ENCODE measurements at regions not wholly inside any gene's neighbourhood (a gene's known extent, or its start where the extent isn't known, plus 50 kb on each side); places are given as distances from the start of the nearest gene placed in this dataset.

DNA sequence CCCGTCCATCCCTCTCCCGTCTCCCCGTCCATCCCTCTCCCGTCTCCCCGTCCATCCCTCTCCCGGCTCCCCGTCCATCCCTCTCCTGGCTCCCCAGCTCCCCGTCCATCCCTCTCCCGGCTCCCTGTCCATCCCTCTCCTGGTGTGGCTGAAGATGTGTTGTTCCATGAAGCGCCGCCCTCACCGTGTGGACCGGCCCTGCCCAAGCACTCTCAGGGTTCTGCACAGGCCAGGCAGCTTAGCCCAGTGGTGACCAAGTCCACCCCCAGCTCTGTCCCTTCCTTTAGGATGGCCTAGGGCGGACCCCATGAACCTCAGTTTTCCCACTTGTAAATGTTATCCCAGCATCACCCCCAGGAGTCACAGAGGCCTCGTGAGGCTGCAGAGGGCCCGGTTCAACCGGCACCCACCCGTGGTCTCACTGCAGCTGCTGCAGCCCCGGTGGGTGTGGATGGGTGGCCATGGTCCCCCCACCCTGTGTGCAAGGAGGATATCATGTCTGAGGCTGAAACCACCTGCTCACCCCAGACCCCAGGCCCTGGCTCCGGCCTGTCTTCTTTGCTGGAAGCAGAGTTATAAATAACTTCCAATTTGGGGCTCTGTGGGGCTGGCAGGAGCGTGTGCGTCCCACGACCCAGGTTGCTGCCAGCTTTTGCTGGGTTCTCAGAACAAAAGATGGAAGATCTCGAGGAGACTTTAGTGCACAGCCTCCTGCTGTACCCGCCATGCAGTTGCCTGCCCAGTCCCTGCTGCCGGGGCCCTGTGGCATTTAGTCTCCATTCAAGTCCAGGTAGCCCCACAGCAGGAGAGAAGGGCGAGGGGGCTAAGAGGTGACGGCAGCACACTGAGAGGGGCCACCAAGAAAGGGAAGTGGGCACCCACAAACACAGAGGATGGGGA is 1147.8 kb downstream of the BRD1 start:
- intact Hi-C loops (cut with micrococcal nuclease): no loop called here
- no peaks in the 10 kb centered on the region for H3K79me2 ChIP-seq (ENCODE audit: insufficient read depth, low read length)
- H3K4me2 ChIP-seq (ENCODE audit: low read length): no peak overlapping the region
- BruUV-seq (replicated peaks): no TSS peak
- H3K9me3 ChIP-seq (ENCODE audit: control insufficient read depth in 1 of 2, insufficient read depth in 1 of 2, low read depth in 1 of 2, low read length in 2 of 2): no peaks in the 10 kb centered on the region
- no peak for ATAC-seq
- H2AFZ ChIP-seq (ENCODE audit: low read depth, low read length, poor library complexity, severe bottlenecking): no peak overlapping the region
- H3K27me3 ChIP-seq (ENCODE audit: insufficient read depth, low read length): no peaks in the 10 kb centered on the region
- H4K20me1 ChIP-seq (ENCODE audit: insufficient read depth): no peaks in the 10 kb centered on the region
- H3K4me1 ChIP-seq (ENCODE audit: control insufficient read depth in 1 of 2, insufficient read depth in 2 of 2, low read length in 2 of 2): no peaks in the 10 kb centered on the region
- H3K9ac ChIP-seq (ENCODE audit: low read length): no peak overlapping the region
- POLR2A ChIA-PET: no interaction called here
- DNase-seq (ENCODE audit: low read depth, low spot score): no peak
- no peaks in the 10 kb centered on the region for H3K36me3 ChIP-seq (ENCODE audit: control insufficient read depth in 1 of 2, insufficient read depth in 2 of 2, low read length in 2 of 2)
- CTCF ChIA-PET: no interaction called here
- RAD21 ChIA-PET (ENCODE audit: low non-redundant PET in 1 of 2, low total read pairs in 2 of 2, uncharacterized antibody in 2 of 2, unreplicated experiment in 2 of 2): no interaction called here
- H3K27ac ChIP-seq (ENCODE audit: low read depth, low read length): no peak overlapping the region
- no peak overlapping the region for H3K4me3 ChIP-seq (replicated peaks in 1 of 2; ENCODE audit: low read depth in 1 of 2, low read length in 2 of 2)
- no peak for TF ChIP-seq ZNF274 (IDR thresholded peaks at IDR 0.05; ENCODE audit: low read depth, low read length)
- TF ChIP-seq, protein P1, sequence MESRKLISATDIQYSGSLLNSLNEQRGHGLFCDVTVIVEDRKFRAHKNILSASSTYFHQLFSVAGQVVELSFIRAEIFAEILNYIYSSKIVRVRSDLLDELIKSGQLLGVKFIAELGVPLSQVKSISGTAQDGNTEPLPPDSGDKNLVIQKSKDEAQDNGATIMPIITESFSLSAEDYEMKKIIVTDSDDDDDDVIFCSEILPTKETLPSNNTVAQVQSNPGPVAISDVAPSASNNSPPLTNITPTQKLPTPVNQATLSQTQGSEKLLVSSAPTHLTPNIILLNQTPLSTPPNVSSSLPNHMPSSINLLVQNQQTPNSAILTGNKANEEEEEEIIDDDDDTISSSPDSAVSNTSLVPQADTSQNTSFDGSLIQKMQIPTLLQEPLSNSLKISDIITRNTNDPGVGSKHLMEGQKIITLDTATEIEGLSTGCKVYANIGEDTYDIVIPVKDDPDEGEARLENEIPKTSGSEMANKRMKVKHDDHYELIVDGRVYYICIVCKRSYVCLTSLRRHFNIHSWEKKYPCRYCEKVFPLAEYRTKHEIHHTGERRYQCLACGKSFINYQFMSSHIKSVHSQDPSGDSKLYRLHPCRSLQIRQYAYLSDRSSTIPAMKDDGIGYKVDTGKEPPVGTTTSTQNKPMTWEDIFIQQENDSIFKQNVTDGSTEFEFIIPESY (IDR thresholded peaks at IDR 0.05; ENCODE audit: extremely low read depth, insufficient replicate concordance, low read length): no peak
- no peak for TF ChIP-seq SRF (IDR thresholded peaks at IDR 0.05; ENCODE audit: low read depth)
- TF ChIP-seq, protein P2, sequence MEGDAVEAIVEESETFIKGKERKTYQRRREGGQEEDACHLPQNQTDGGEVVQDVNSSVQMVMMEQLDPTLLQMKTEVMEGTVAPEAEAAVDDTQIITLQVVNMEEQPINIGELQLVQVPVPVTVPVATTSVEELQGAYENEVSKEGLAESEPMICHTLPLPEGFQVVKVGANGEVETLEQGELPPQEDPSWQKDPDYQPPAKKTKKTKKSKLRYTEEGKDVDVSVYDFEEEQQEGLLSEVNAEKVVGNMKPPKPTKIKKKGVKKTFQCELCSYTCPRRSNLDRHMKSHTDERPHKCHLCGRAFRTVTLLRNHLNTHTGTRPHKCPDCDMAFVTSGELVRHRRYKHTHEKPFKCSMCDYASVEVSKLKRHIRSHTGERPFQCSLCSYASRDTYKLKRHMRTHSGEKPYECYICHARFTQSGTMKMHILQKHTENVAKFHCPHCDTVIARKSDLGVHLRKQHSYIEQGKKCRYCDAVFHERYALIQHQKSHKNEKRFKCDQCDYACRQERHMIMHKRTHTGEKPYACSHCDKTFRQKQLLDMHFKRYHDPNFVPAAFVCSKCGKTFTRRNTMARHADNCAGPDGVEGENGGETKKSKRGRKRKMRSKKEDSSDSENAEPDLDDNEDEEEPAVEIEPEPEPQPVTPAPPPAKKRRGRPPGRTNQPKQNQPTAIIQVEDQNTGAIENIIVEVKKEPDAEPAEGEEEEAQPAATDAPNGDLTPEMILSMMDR (IDR thresholded peaks at IDR 0.05 in 2 of 3, conservative IDR thresholded peaks at IDR 0.05 in 1 of 3; ENCODE audit: borderline replicate concordance in 1 of 3, insufficient read depth in 1 of 3, low read depth in 2 of 3, low read length in 2 of 3): no peak
- TF ChIP-seq, protein P3, sequence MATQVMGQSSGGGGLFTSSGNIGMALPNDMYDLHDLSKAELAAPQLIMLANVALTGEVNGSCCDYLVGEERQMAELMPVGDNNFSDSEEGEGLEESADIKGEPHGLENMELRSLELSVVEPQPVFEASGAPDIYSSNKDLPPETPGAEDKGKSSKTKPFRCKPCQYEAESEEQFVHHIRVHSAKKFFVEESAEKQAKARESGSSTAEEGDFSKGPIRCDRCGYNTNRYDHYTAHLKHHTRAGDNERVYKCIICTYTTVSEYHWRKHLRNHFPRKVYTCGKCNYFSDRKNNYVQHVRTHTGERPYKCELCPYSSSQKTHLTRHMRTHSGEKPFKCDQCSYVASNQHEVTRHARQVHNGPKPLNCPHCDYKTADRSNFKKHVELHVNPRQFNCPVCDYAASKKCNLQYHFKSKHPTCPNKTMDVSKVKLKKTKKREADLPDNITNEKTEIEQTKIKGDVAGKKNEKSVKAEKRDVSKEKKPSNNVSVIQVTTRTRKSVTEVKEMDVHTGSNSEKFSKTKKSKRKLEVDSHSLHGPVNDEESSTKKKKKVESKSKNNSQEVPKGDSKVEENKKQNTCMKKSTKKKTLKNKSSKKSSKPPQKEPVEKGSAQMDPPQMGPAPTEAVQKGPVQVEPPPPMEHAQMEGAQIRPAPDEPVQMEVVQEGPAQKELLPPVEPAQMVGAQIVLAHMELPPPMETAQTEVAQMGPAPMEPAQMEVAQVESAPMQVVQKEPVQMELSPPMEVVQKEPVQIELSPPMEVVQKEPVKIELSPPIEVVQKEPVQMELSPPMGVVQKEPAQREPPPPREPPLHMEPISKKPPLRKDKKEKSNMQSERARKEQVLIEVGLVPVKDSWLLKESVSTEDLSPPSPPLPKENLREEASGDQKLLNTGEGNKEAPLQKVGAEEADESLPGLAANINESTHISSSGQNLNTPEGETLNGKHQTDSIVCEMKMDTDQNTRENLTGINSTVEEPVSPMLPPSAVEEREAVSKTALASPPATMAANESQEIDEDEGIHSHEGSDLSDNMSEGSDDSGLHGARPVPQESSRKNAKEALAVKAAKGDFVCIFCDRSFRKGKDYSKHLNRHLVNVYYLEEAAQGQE (IDR thresholded peaks at IDR 0.05; ENCODE audit: low read depth): no peak
- TF ChIP-seq POLR2A (IDR thresholded peaks at IDR 0.05; ENCODE audit: borderline replicate concordance, extremely low read depth, insufficient read depth, insufficient read length): no peak
- TF ChIP-seq, protein P4, sequence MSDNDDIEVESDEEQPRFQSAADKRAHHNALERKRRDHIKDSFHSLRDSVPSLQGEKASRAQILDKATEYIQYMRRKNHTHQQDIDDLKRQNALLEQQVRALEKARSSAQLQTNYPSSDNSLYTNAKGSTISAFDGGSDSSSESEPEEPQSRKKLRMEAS (IDR thresholded peaks at IDR 0.05): no peak
- no peaks in the 10 kb centered on the region for H3K9me2 ChIP-seq (ENCODE audit: insufficient read depth)
